ENCODE measurements at regions not wholly inside any gene's neighbourhood (a gene's known extent, or its start where the extent isn't known, plus 50 kb on each side); places are given as distances from the start of the nearest gene placed in this dataset.
"Not testable (repeated sequence)": the region's sequence is repeated elsewhere in the genome, so short reads cannot be mapped to it uniquely, and the experiment has no call there.

- TF ChIP-seq IRF3 (IDR thresholded peaks at IDR 0.05) (no peak), NBN (IDR thresholded peaks at IDR 0.05) (no peak), BRCA1 (IDR thresholded peaks at IDR 0.05; ENCODE audit: low read depth, low read length) (no peak), ZNF687 (IDR thresholded peaks at IDR 0.05) (no peak), ZNF622 (IDR thresholded peaks at IDR 0.05) (no peak), ZSCAN29 (IDR thresholded peaks at IDR 0.05) (no peak), ZNF217 (IDR thresholded peaks at IDR 0.05) (no peak), WRNIP1 (IDR thresholded peaks at IDR 0.05; ENCODE audit: borderline replicate concordance, low read depth, low read length) (no peak), YY1 (IDR thresholded peaks at IDR 0.05; ENCODE audit: low read depth, low read length) (no peak), TBL1XR1 (IDR thresholded peaks at IDR 0.05; ENCODE audit: low read depth, low read length) (no peak)
Measured at GRCh38 chr16:29312835-29313558, 93.5 kb downstream of the NPIPB11 start (continued).

- H3K27me3 ChIP-seq (replicated peaks in 1 of 2; ENCODE audit: control insufficient read depth in 2 of 2, insufficient read depth in 2 of 2, low read length in 1 of 2); DNase-seq (ENCODE audit: low read depth, low spot score); H2AFZ ChIP-seq (ENCODE audit: control insufficient read depth, low read depth, low read length); H3K36me3 ChIP-seq (ENCODE audit: control insufficient read depth in 2 of 2, insufficient read depth in 2 of 2, low read length in 1 of 2); H3K79me2 ChIP-seq (ENCODE audit: control insufficient read depth, insufficient read depth, low read length); intact Hi-C loops (cut with micrococcal nuclease; ENCODE audit: unreplicated experiment); H3K9ac ChIP-seq (ENCODE audit: control insufficient read depth, insufficient read depth, low read length); H3K27ac ChIP-seq (ENCODE audit: control insufficient read depth, insufficient read depth); ATAC-seq; H3K4me3 ChIP-seq; BruUV-seq (replicated peaks); RAD21 ChIA-PET (ENCODE audit: unreplicated experiment); CTCF ChIA-PET; SMC1A ChIA-PET (ENCODE audit: uncharacterized antibody, unreplicated experiment); H3K9me3 ChIP-seq (replicated peaks; ENCODE audit: control insufficient read depth, insufficient read depth, low read length); H3K4me1 ChIP-seq (ENCODE audit: control insufficient read depth, insufficient read depth, low read length); H4K20me1 ChIP-seq (ENCODE audit: control insufficient read depth, insufficient read depth); POLR2A ChIA-PET; H3K4me2 ChIP-seq (ENCODE audit: control insufficient read depth, insufficient read depth); FAIRE-seq; in situ Hi-C loops (cut with MboI): not testable (repeated sequence)
- 73% methylated on average over 18 of the region's 18 CpGs for WGBS (ENCODE audit: insufficient coverage, insufficient replicate concordance, low lambda C conversion rate, missing lambda C conversion rate)
Measured at GRCh38 chr16:29312345-29312675, 94.2 kb downstream of the NPIPB11 start.

Measured in GM12878 (cell line).